Ishikawa (cell line): ENCODE measurements at regions not wholly inside any gene's neighbourhood (a gene's known extent, or its start where the extent isn't known, plus 50 kb on each side); places are given as distances from the start of the nearest gene placed in this dataset.

Experiments used
- CEBPB ChIP-seq: IDR thresholded peaks from 2 replicates; pipeline ENCODE4 v1.6.1; 2012
- CREB1 ChIP-seq: IDR thresholded peaks from 2 replicates; pipeline ENCODE4 v1.6.1; 2012; ENCODE audit warnings: low read depth
- EGR1 ChIP-seq: IDR thresholded peaks from 2 replicates; pipeline ENCODE4 v1.6.1; 2012
- EP300 ChIP-seq: IDR thresholded peaks from 2 replicates; pipeline ENCODE4 v1.6.1; 2012; ENCODE audit warnings: borderline replicate concordance
- FOXM1 ChIP-seq: IDR thresholded peaks from 2 replicates; pipeline ENCODE4 v1.6.1; 2012; ENCODE audit warnings: low read depth, borderline replicate concordance
- MAX ChIP-seq: IDR thresholded peaks from 2 replicates; pipeline ENCODE4 v1.6.1; 2012
- NFIC ChIP-seq: IDR thresholded peaks from 2 replicates; pipeline ENCODE4 v1.6.1; 2012
- RAD21 ChIP-seq: IDR thresholded peaks from 2 replicates; pipeline ENCODE4 v1.6.1; 2012; ENCODE audit warnings: low read depth
- REST ChIP-seq: IDR thresholded peaks from 2 replicates; pipeline ENCODE4 v1.6.1; 2012; ENCODE audit warnings: low read depth, mild to moderate bottlenecking
- TAF1 ChIP-seq: IDR thresholded peaks from 2 replicates; pipeline ENCODE4 v1.6.1; 2012; ENCODE audit warnings: low read depth, mild to moderate bottlenecking
- TCF12 ChIP-seq: IDR thresholded peaks from 2 replicates; pipeline ENCODE4 v1.6.1; 2012; ENCODE audit warnings: low read depth
- TEAD4 ChIP-seq: IDR thresholded peaks from 2 replicates; pipeline ENCODE4 v1.6.1; 2012
- USF1 ChIP-seq: IDR thresholded peaks from 2 replicates; pipeline ENCODE4 v1.6.1; 2012
- YY1 ChIP-seq: IDR thresholded peaks from 2 replicates; pipeline ENCODE4 v1.6.1; 2012; ENCODE audit warnings: low read depth
- ZBTB7A ChIP-seq: IDR thresholded peaks from 2 replicates; pipeline ENCODE4 v1.6.1; 2012; ENCODE audit warnings: low read depth

- TF ChIP-seq EP300 (no peak), CREB1 (no peak), TAF1 (no peak), EGR1 (no peak), CEBPB (no peak), FOXM1 (no peak), TCF12 (no peak), ZBTB7A (no peak), NFIC (no peak), REST (no peak), MAX (no peak), USF1 (no peak), TEAD4 (no peak), RAD21 (no peak), YY1 (no peak)
Measured at GRCh38 chr7:23909426-23909825, 199.4 kb downstream of the STK31 start.

- no peak for TF ChIP-seq ZBTB7A
- no peak for TF ChIP-seq RAD21
- TF ChIP-seq USF1, result no peak
- no peak for TF ChIP-seq CEBPB
- TF ChIP-seq EGR1, result no peak
- TF ChIP-seq TEAD4, result no peak
- TF ChIP-seq TAF1, result no peak
- TF ChIP-seq FOXM1, result no peak
- no peak for TF ChIP-seq YY1
- no peak for TF ChIP-seq REST
- TF ChIP-seq TCF12, result no peak
- TF ChIP-seq MAX, result no peak
- TF ChIP-seq NFIC, result no peak
- no peak for TF ChIP-seq EP300
- no peak for TF ChIP-seq CREB1
Measured at GRCh38 chr7:23912065-23912464, 202.0 kb downstream of the STK31 start.

- TF ChIP-seq ZBTB7A (no peak), TAF1 (no peak), MAX (no peak), YY1 (no peak), NFIC (no peak), TEAD4 (no peak), TCF12 (no peak), USF1 (no peak), EP300 (no peak), RAD21 (no peak), EGR1 (no peak), CREB1 (no peak), FOXM1 (no peak), REST (no peak), CEBPB (no peak)
Measured at GRCh38 chr7:23913016-23913415, 203.0 kb downstream of the STK31 start.

- TF ChIP-seq EP300 (no peak), CEBPB (no peak), NFIC (no peak), FOXM1 (no peak), EGR1 (no peak), TAF1 (no peak), MAX (no peak), USF1 (no peak), CREB1 (no peak), RAD21 (no peak), TCF12 (no peak), ZBTB7A (no peak), REST (no peak), TEAD4 (no peak), YY1 (no peak)
Measured at GRCh38 chr7:23915236-23915635, 205.2 kb downstream of the STK31 start.
